GM21447 (cell line): ENCODE measurements at regions not wholly inside any gene's neighbourhood (a gene's known extent, or its start where the extent isn't known, plus 50 kb on each side); places are given as distances from the start of the nearest gene placed in this dataset.
"Not testable (repeated sequence)": the region's sequence is repeated elsewhere in the genome, so short reads cannot be mapped to it uniquely, and the experiment has no call there.

Experiments used
- ATAC-seq: cut with Tn5 transposase; IDR thresholded peaks from one replicate; pipeline ENCODE4 v1.9.1; 2021; ENCODE audit not compliant: unreplicated experiment

DNA sequence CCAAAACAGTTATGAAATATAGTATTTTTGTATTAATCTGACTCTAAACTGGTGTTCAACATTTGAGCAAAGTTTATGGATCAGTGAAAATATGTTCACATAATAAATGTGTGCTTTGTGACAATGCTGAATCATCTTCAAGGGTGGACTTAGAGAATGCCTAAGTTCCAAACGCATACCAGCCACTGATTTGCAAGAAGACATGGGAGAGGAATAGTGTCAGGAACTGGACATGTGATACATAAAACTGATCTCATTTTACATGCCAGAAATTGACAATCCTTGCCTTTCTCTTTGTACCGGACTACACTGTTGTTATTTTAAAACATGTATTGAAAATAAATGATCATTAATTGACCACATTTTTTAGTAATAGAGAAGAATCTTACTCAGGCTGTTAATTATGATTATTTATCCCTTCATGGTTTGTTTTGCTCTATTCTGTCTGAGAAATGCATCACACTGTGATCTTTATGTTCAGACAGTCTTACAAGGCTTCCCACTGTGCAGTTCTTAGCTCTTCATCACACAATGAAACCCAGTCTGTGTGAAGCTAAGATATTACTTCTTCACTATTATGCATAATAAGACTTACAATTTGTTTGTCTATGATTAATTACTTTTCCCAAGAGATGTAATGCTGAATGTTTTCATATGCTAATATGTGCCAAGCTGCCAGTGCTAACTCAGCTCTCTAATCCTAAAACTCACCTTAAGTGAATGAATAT is 1180.6 kb upstream of the CDH8 start:
- no peak for ATAC-seq

DNA sequence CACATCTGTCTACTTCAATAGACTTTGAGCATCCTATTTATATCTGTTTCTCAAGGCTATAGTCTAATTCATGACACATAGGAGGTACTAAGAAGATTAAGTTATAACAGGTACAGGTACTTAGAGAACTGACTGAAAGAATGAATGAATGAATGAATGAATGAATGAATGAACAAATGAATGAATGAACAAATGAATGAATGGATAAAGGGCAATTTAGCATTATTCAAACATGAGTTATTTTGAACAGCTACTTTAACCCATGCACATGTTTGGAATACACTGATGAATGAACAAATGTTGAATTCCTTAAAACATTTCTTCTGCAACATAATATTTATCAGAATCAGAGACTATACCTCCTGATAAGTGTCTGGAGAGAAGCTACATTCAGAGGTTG is 1165.6 kb upstream of the CDH8 start:
- no peak for ATAC-seq

DNA sequence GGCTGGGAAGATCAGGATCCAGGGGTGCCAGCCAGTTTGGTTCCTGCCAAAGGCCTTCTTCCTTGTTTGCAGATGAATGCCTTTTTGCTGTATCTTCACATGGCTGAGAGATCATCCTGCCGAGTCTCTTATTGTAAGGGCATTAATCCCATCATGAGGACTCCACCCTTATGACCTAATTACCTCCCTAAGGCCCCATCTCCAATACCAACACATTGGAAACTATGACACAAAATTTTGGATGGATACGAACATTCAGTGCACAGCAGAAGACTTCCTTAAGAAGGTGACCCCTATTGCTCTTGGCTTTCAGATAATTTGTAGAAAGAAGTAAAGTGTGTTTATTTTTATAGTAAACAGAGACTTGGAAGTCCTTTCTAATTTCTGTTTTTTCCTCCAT is 1164.7 kb upstream of the CDH8 start:
- ATAC-seq, result no peak

DNA sequence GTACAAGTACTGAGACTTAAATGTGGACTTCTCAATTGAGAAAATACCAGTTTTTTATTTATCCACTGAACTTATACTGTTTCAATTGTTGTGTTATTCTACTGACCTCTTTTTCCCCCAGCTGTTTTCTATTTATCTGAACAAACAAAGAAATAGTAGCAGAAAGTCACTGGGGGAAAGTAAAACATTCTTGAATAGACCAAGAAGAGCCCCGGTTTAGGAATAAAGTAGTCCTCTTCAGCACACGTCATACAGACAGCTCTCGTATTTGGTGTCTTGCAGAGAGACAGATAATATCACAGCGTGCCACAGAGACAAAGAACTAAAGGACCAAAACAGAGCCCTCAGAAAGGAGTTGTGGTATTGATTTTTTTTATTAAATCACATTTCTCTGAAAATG is 1159.1 kb upstream of the CDH8 start:
- ATAC-seq, result no peak

DNA sequence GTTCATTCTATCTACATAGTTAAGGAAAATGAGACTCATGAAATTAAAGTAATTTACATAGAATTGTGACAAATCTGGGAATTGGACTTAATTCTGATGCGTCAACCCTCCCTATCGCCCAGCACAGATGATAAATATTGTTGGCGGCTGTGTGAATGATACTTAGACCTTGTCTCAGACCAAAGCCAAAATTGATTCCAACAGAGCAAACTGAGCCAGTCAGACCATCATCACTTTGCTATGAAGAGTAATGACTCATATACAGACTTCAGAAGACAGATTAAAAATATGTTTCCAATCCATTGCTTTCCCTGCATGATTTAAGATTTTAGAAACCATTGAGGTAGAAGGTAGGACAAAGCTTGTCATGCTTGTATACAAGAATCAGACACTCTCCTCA is 1156.7 kb upstream of the CDH8 start:
- no peak for ATAC-seq

DNA sequence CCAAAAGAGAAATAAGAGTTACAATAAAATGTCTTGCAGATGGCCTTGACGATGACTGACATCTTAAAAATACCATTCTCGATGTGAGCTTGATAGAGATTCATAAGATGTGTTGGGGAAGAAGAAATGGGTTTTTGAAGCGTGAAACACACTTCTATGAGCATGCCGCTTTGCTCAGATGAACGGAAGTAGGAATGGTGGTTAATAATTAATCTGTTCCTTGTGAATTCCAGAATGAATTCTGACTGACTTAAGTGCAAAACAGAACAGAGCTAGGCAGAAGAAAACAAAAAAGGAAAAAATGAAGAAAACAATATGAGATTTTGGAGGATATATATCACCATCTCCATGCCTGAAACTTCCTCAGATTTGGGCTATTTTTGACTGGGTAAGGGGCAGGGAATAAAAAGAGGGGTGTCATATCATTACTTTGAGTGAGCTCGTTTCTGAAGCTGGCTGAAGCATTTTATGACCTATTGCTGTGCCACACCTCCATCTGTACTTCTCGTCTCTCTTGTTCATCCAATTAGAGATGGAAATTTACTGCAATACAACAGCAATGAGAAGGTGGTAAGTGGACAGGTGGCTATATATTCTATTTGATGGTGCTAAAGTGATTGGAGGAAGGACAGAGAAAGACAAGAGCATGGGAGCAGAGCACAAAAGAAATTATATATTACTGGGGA is 1152.0 kb upstream of the CDH8 start:
- ATAC-seq, result no peak

DNA sequence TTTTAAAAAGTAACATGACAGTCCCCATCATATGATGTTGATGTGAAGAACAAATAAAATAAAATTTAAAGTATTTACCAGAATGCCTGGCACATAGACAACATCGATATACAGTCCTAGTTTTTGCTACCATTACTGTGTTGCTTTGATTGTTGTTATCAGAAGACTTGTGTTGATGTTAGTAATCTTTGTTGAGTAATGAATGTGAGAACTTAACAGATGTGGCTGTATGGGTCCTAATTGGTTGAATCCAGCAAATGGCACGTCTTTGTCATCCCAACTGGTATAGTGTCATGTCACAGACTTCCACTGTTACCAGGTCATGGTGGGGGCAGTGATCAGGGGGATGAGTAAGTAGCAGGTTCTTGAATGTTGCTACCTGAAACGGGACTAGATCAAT is 1151.4 kb upstream of the CDH8 start:
- ATAC-seq, result no peak

DNA sequence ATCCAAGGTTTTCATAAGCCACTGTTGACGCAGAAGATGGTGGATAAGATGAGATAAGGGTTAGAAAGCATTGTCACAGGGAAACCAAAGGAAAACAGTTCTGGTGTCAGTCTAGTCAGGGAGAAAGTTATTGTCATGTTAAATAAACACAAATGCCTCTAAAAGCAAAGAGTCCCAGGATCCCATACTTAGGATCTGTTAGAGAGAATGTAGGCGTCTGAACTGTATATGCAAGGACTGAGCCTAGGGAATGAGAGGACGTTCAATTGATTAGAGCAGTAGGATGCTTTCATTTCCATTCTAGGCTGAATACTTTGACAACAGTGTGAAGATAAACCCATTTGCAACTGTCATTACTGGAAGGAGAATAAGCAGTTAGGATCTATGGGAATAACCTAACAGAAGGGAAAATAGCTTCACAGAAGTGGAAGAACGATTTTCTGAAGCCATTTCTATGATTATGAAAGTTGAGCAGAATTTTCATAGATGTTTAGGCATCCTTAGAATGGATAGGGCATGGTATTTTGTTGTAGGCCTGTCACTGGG is 1149.1 kb upstream of the CDH8 start:
- no peak for ATAC-seq

DNA sequence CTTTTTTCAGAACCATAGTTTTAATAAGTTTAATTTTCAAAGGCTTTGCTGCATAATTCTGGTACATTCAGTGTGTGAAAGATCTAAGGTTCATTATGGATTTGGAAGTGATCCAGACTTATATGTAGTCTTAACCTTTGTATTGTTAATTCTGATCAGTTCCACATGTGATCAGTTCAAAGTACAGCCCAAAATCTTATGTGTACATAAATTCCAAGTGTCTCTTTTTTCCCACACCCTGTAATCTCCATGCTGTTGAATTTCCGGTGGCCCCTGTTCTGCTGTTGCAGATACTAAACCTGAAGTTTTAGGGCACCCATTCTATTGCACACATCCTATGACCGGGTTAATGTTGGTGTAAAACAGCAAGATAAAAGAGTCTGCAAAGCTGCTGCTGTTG is 1147.5 kb upstream of the CDH8 start:
- ATAC-seq, result no peak

DNA sequence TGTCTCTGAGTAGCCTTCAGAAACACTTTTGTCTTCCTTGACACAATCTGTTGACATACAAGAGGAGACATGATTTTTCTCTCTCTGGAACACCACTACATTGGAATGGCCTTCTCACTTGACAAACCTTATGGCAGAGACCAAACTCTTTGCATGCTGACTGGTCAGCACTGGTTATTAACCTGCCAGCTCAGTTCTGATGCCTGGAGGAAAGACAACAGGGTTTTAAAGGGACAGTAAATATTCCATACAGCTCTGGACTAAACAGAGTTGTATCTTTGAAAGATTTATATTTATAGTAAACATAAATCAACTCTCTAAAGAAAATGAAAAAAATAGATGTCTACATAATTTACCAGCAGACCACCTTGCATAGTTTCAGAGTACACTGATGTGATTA is 1139.1 kb upstream of the CDH8 start:
- ATAC-seq, result no peak

DNA sequence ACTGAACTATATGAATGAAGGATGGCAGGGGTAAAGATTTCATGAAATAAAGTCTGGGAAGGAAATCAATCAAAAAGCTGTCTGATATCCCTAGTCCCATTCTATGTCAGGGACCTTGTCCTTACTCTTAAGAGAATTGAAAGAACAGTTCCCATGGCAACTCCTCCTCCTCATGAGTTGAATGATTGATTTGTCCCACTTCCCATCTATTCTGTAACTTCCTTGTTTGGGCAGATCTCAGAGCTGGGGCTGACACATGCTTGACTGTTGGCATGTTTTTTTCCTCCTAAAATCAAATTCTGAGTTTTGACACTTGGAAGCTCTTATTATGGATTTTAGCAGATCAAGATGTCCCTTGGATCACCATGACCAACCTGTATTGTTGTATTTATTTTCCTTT is 1138.6 kb upstream of the CDH8 start:
- ATAC-seq, result no peak

DNA sequence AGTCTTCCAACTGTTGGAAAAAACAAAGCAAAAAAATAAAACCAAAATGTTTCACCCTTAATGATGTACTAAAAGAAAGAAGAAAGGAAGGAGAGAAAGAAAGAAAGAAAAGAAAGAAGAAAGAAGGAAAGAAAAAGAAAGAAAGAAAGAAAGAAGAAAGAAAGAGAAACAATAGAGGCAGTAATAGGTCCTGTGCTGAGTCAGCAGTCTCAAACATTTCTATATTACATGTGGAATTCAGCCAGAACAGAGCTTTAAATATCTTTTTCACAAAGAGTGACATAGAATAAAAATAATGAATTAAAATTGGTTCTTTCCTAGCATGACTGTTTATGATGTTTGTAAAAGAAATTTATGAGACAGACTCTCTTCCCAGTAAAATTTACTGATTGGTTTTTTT is 1135.3 kb upstream of the CDH8 start:
- no peak for ATAC-seq

DNA sequence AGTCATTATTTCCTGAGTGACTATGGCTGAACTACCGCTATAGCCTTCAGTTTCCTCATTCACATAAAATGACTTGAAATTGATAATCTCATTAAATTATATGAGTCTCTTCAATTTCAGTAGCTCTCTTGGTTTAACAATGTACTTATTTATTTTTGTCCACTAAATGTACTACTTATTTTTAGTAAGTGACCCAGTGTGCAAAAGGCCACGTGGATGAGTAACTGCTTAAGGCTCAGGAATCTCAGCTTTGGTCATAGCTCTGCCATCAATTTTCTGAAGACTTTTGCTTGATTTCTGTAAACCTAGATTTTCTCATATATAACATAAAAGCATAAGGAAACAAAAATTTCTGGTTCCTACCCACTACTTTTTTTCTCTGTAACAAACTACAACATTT is 1132.9 kb upstream of the CDH8 start:
- ATAC-seq, result no peak

DNA sequence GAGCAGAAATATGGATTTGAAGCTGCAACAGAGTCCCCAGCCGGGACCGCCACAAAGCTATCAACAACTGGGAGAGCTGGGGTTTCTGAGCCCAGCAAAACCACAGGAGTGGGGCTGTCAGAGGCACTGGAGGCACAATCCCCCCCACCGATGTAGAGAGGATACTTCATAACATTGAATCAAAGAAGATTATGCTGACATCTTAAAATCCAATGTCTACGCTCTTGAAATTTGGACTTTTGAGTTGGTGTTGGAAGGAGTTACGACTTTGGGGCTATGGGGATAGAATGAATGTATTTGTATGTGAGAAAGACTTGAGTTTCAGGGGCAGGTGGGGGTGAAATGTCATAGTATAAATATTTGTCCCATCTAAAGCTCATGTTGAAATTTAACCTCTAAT is 1121.6 kb upstream of the CDH8 start:
- no peak for ATAC-seq

DNA sequence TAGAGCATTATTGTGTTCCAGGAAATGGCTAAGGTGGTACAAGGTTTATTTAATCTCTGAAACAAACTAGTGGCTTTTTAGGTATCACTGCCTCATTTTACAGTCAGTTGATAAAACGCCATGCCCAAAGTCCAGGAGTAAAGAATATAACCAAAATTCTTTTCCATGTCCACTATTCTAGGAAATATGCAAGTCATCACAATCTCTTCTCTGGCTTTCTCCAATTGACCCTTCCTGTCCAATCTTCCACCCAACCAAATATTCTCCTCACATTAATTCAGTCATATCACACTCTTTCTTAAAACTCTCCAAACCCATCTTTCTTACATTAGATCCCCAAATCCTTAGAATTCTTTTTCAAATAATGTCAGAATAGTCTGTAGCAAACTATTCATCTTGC is 1110.0 kb upstream of the CDH8 start:
- ATAC-seq, result no peak

DNA sequence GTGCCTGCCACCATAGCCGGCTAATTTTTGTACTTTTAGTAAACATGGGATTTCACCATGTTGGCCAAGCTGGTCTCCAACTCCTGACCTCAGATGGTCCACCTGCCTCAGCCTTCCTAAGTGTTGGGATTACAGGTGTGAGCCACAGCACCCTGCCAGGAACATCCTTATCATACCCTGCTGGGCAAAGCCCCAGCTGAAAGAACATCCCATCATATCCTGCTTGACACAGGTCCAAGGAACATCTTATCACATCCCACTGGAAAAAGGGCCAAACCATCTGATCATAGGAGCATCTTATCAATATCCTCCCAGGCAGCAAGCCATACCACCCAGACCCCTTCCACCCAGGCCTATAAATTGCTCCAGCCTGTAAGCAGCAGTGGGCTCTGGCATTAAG is 1109.2 kb upstream of the CDH8 start:
- ATAC-seq, result no peak

DNA sequence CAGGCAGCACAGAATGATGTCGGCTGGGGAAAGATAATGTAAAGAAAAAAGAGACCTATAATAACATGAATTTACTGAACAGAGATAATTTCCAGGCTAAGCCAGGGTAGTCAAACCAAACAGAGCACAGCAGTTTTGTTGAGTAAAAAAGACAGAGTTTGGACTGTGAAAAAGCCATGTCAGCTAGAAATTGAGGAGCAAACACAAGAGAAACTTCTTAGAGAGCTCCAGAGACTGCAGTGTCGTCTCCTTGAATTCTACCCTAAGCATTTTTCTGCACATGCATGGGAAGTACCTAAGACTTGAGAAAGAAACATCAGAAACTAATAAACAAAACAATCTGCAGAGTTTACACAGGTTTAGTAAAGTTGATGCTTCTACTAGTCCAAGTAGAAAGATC is 1098.8 kb upstream of the CDH8 start:
- no peak for ATAC-seq

DNA sequence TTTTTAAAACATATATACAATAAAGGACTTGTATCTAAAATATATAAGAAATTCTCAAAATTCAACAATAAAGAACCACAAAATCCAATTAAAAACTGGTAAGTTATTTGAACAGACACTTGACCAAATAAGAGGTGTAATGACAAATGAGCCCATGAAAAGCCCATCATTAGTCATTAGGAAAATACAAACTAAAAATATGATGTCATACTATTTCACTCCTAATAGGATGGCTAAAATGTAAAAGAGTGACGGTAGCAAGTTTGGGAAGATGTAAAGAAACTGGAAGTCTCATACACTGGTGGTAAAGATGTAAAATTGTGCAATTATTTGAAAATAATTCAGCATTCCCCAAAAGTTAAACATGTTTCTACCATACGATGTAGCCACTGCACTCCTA is 1095.3 kb upstream of the CDH8 start:
- ATAC-seq, result no peak

DNA sequence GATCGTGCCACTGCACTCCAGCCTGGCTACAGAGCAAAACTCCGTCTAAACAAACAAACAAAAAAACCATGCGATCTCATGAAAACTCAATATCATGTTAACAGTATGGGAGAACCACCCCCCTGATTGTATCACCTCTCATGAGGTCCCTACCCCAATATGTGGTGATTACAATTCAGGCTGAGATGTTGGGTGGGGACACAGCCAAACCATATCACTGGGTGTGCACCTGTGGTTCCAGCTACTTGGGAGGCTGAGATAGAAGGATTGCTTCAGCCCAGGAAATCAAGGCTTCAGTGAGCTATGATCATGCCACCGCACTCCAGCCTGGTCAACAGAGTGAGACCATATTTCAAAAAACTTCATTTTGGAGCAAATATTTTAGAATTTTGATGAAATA is 1094.7 kb upstream of the CDH8 start:
- no peak for ATAC-seq

DNA sequence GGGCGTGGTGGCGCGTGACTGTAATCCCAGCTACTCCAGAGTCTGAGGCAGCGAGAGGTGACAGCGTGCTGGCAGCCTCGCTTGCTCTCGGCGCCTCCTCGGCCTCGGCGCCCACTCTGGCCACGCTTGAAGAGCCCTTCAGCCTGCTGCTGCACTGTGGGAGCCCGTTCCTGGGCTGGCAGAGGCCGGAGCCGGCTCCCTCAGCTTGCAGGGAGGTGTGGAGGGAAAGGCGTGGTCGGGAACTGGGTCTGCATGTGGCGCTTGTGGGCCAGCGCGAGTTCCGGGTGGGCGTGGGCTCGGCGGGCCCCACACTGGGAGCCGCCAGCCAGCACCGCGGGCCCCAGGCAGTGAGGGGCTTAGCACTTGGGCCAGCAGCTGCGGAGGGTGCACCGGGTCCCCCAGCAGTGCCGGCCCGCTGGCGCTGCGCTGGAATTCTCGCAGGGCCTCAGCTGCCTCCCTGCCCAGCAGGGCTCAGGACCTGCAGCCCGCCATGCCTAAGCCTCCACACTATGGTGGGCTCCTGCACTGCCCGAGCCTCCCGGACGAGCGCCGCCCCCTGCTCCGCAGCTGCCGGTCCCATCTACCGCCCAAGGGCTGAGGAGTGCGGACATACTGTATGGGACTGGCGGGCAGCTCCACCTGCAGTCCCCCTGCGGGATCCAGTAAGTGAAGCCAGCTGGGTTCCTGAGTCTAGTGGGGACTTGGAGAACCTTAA is 1093.3 kb upstream of the CDH8 start:
- no peak for ATAC-seq

DNA sequence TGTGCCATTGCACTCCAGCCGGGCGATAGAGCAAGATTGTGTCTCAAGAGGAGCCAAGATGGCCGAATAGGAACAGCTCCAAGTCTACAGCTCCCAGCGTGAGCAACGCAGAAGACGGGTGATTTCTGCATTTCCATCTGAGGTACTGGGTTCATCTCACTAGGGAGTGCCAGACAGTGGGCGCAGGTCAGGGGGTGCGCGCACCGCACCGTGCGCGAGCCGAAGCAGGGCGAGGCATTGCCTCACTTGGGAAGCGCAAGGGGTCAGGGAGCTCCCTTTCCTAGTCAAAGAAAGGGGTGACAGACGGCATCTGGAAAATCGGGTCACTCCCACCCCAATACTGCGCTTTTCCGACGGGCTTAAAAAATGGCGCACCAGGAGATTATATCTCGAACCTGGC is 1083.7 kb upstream of the CDH8 start:
- ATAC-seq, result not testable (repeated sequence)

DNA sequence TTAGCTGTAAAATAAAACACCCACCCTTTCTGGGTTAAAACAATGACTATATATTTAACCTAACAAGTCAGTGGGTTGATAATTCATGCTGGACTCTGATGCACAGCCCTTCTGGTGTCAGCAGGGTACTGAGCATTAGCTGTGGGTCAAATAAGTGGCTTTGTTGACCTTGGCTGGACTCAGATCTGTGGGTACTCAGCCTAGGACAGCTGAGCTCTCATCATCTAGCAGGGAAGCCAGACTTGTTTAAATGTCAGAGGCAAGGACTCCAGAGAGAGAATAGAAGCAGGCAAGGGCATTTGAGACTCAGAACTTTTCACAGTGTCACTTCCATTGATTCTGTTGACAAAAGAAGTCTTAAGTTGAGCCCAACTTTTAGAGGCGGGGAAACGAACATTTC is 1063.8 kb upstream of the CDH8 start:
- no peak for ATAC-seq
